ENCODE measurements at regions not wholly inside any gene's neighbourhood (a gene's known extent, or its start where the extent isn't known, plus 50 kb on each side); places are given as distances from the start of the nearest gene placed in this dataset.

GRCh38 chr1:198455966-198456365, 84.5 kb downstream of the ATP6V1G3 start:
- H3K79me2 ChIP-seq (ENCODE audit: control insufficient read depth, insufficient read depth, low read length): no peaks in the 10 kb centered on the region
- H3K4me2 ChIP-seq (ENCODE audit: insufficient read depth, low read length): no peak overlapping the region
- ATAC-seq: no peak
- peak overlapping the region; percentile 17; the same call in 1 of the 2 replicates for H2AFZ ChIP-seq (ENCODE audit: low read depth, low read length)
- ChIA-PET POLR2A (no interaction called here), CTCF (ENCODE audit: low intra/inter-chr PET ratio) (no interaction called here)
- H3K4me1 ChIP-seq (replicated peaks in 1 of 2; ENCODE audit: control insufficient read depth in 2 of 2, insufficient read depth in 2 of 2, low read length in 2 of 2): no peaks in the 10 kb centered on the region
- H3K27ac ChIP-seq (ENCODE audit: extremely low read depth, low read depth, low read length): no peak overlapping the region
- H3K9me3 ChIP-seq (replicated peaks; ENCODE audit: control insufficient read depth, insufficient read depth, low read depth, low read length): no peaks in the 10 kb centered on the region
- no peak for FAIRE-seq
- no peaks in the 10 kb centered on the region for H4K20me1 ChIP-seq (replicated peaks; ENCODE audit: control insufficient read depth, insufficient read depth, low read length)
- in situ Hi-C loops (cut with MboI) (no loop called here), intact Hi-C loops (cut with micrococcal nuclease) (no loop called here)
- no peaks in the 10 kb centered on the region for H3K9me1 ChIP-seq (ENCODE audit: control insufficient read depth, insufficient read depth, low read length)
- no peaks in the 10 kb centered on the region for H3K36me3 ChIP-seq (ENCODE audit: control insufficient read depth, insufficient read depth, low read length)
- H3K27me3 ChIP-seq (ENCODE audit: control insufficient read depth in 2 of 2, insufficient read depth in 2 of 2, low read length in 2 of 2): no peaks in the 10 kb centered on the region
- 28% methylated on average over 3 of the region's 3 CpGs for WGBS (ENCODE audit: insufficient coverage, low coverage, missing lambda C conversion rate)
- H3K9ac ChIP-seq (ENCODE audit: insufficient read depth in 1 of 2, low read depth in 2 of 2, low read length in 2 of 2): no peak overlapping the region
- no peak overlapping the region for H3K4me3 ChIP-seq
- BruUV-seq (replicated peaks): no TSS peak
- no peak for DNase-seq (ENCODE audit: extremely low read depth in 1 of 4, low spot score in 3 of 4)
- no peak for TF ChIP-seq GATA2 (CRISPR knock-in tag; IDR thresholded peaks at IDR 0.05)
- no peak for TF ChIP-seq ZNF79 (CRISPR knock-in tag; IDR thresholded peaks at IDR 0.05; ENCODE audit: low read depth)
- TF ChIP-seq, protein P1, sequence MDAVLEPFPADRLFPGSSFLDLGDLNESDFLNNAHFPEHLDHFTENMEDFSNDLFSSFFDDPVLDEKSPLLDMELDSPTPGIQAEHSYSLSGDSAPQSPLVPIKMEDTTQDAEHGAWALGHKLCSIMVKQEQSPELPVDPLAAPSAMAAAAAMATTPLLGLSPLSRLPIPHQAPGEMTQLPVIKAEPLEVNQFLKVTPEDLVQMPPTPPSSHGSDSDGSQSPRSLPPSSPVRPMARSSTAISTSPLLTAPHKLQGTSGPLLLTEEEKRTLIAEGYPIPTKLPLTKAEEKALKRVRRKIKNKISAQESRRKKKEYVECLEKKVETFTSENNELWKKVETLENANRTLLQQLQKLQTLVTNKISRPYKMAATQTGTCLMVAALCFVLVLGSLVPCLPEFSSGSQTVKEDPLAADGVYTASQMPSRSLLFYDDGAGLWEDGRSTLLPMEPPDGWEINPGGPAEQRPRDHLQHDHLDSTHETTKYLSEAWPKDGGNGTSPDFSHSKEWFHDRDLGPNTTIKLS (IDR thresholded peaks at IDR 0.05; ENCODE audit: borderline replicate concordance, low read depth): no peak
- no peak for TF ChIP-seq KDM4B (IDR thresholded peaks at IDR 0.05; ENCODE audit: borderline replicate concordance in 2 of 2, low read depth in 1 of 2)
- no peak for TF ChIP-seq PHB2 (IDR thresholded peaks at IDR 0.05; ENCODE audit: low read depth)
- TF ChIP-seq SNAPC5 (CRISPR knock-in tag; IDR thresholded peaks at IDR 0.05): no peak
- no peak for TF ChIP-seq ZNF507 (tag; conservative IDR thresholded peaks at IDR 0.05)
- TF ChIP-seq CHD4 (IDR thresholded peaks at IDR 0.05; ENCODE audit: insufficient read depth, insufficient replicate concordance, low read depth, low read length, poor library complexity, severe bottlenecking): no peak
- TF ChIP-seq ZZZ3 (IDR thresholded peaks at IDR 0.05): no peak
- TF ChIP-seq L3MBTL2 (IDR thresholded peaks at IDR 0.05): no peak
- no peak for TF ChIP-seq YBX1 (IDR thresholded peaks at IDR 0.05)
- no peak for TF ChIP-seq ELK1 (CRISPR knock-in tag; IDR thresholded peaks at IDR 0.05)
- no peak for TF ChIP-seq ZNF124 (CRISPR knock-in tag; IDR thresholded peaks at IDR 0.05)
- no peak for TF ChIP-seq ZNF696 (CRISPR knock-in tag; conservative IDR thresholded peaks at IDR 0.05)
- no peak for TF ChIP-seq ZFPM2 (CRISPR knock-in tag; IDR thresholded peaks at IDR 0.05)
- TF ChIP-seq ESRRA (IDR thresholded peaks at IDR 0.05; ENCODE audit: borderline replicate concordance, low read depth): no peak
- no peak for TF ChIP-seq TEAD4 (IDR thresholded peaks at IDR 0.05; ENCODE audit: low read length)
- no peak for TF ChIP-seq TEAD4 (CRISPR knock-in tag; IDR thresholded peaks at IDR 0.05; ENCODE audit: borderline replicate concordance)
- TF ChIP-seq, protein P2, sequence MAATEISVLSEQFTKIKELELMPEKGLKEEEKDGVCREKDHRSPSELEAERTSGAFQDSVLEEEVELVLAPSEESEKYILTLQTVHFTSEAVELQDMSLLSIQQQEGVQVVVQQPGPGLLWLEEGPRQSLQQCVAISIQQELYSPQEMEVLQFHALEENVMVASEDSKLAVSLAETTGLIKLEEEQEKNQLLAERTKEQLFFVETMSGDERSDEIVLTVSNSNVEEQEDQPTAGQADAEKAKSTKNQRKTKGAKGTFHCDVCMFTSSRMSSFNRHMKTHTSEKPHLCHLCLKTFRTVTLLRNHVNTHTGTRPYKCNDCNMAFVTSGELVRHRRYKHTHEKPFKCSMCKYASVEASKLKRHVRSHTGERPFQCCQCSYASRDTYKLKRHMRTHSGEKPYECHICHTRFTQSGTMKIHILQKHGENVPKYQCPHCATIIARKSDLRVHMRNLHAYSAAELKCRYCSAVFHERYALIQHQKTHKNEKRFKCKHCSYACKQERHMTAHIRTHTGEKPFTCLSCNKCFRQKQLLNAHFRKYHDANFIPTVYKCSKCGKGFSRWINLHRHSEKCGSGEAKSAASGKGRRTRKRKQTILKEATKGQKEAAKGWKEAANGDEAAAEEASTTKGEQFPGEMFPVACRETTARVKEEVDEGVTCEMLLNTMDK (IDR thresholded peaks at IDR 0.05; ENCODE audit: borderline replicate concordance, insufficient read depth, low read depth, low read length, poor library complexity, severe bottlenecking): no peak
- no peak for TF ChIP-seq MXI1 (IDR thresholded peaks at IDR 0.05; ENCODE audit: low read depth, low read length)
- no peak for TF ChIP-seq ZNF778 (CRISPR knock-in tag; IDR thresholded peaks at IDR 0.05)
